ENCODE measurements at regions not wholly inside any gene's neighbourhood (a gene's known extent, or its start where the extent isn't known, plus 50 kb on each side); places are given as distances from the start of the nearest gene placed in this dataset.

GRCh38 chr6:120804612-120805011 is 529.7 kb downstream of the TBC1D32 start:
- intact Hi-C loops (cut with DNase I, micrococcal nuclease): no loop called here
- Histone ChIP-seq H3K9me3 (no peaks in the 10 kb centered on the region), H3K36me3 (ENCODE audit: low read depth) (no peaks in the 10 kb centered on the region), H3K4me3 (no peak overlapping the region), H3K4me1 (ENCODE audit: low read depth) (no peaks in the 10 kb centered on the region)
- ATAC-seq (no peak), DNase-seq (no peak)
- TF ChIP-seq CTCF (IDR thresholded peaks at IDR 0.05): no peak

DNA sequence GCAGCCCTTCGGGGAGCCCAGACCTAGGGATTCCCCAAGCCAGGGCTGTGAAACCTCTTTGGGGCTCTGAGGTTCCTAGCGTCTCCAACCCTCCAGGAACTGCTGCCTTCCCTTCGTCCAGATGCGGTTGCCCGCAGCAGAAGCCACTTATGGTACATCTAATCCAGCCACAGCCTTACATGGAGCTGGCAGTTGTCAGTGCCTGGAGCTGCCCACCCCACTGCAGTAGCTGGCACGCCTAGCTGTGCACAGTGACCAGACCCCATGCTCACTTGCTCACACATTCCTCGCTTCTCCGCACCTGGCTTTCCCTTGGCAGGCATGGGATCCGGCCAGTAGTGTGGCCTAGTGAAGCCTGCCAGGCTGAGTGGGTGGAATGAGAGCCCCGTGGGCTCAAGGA is 547.6 kb downstream of the TBC1D32 start:
- H3K4me1 ChIP-seq (ENCODE audit: low read depth): no peaks in the 10 kb centered on the region
- no peaks in the 10 kb centered on the region for H3K36me3 ChIP-seq (ENCODE audit: low read depth)
- H3K4me3 ChIP-seq: no peak overlapping the region
- no peaks in the 10 kb centered on the region for H3K9me3 ChIP-seq
- intact Hi-C loops (cut with DNase I, micrococcal nuclease): no loop called here
- ATAC-seq: no peak
- DNase-seq: no peak
- TF ChIP-seq CTCF (IDR thresholded peaks at IDR 0.05): no peak

GRCh38 chr6:120786256-120786655 is 548.0 kb downstream of the TBC1D32 start:
- no peak for TF ChIP-seq CTCF (IDR thresholded peaks at IDR 0.05)
- intact Hi-C loops (cut with DNase I, micrococcal nuclease): no loop called here
- ATAC-seq (no peak), DNase-seq (no peak)
- Histone ChIP-seq H3K4me3 (no peak overlapping the region), H3K9me3 (no peaks in the 10 kb centered on the region), H3K4me1 (ENCODE audit: low read depth) (no peaks in the 10 kb centered on the region), H3K36me3 (ENCODE audit: low read depth) (no peaks in the 10 kb centered on the region)

- H3K36me3 ChIP-seq (ENCODE audit: low read depth): no peaks in the 10 kb centered on the region
- TF ChIP-seq CTCF (IDR thresholded peaks at IDR 0.05): no peak
- DNase-seq (no peak), ATAC-seq (no peak)
- no peak overlapping the region for H3K4me3 ChIP-seq
- no peaks in the 10 kb centered on the region for H3K9me3 ChIP-seq
- no peaks in the 10 kb centered on the region for H3K4me1 ChIP-seq (ENCODE audit: low read depth)
- intact Hi-C loops (cut with DNase I, micrococcal nuclease): no loop called here
Measured at GRCh38 chr6:120785459-120786086, 548.7 kb downstream of the TBC1D32 start.

GRCh38 chr6:120779441-120779840 is 554.8 kb downstream of the TBC1D32 start:
- no peaks in the 10 kb centered on the region for H3K9me3 ChIP-seq
- ATAC-seq: no peak

More at GRCh38 chr6:120779441-120779840, 554.8 kb downstream of the TBC1D32 start:
- H3K36me3 ChIP-seq (ENCODE audit: low read depth): no peaks in the 10 kb centered on the region
- TF ChIP-seq CTCF (IDR thresholded peaks at IDR 0.05): no peak
- intact Hi-C loops (cut with DNase I, micrococcal nuclease): no loop called here
- DNase-seq: no peak
- H3K4me1 ChIP-seq (ENCODE audit: low read depth): no peaks in the 10 kb centered on the region
- no peak overlapping the region for H3K4me3 ChIP-seq
